Heart left ventricle (tissue), 16 donors: ENCODE measurements at regions not wholly inside any gene's neighbourhood (a gene's known extent, or its start where the extent isn't known, plus 50 kb on each side); places are given as distances from the start of the nearest gene placed in this dataset.
A peak's percentile ranks its signal among the peaks of the same experiment; 100 is the strongest.

Source experiments
- ATAC-seq, 4 donors: fragments of 200-7000 bp; cut with Tn5 transposase; one replicate each; pipeline ENCODE4 v1.9.1; 2020 to 2022; ENCODE audit warnings: moderate library complexity in 4 of 4, mild to moderate bottlenecking in 3 of 4, moderate number of reproducible peaks in 1 of 4
- DNase-seq, 5 donors: peaks; one replicate each; pipeline ENCODE4 v3.0.0-alpha.2; 2020
- H3K27ac ChIP-seq, 12 donors: fragments of 200-600 bp; sonication (generic) in 4 of 12; one replicate each; pipeline versions ENCODE4 v1.5.0 to v1.8.0; 2016 to 2022; ENCODE audit warnings: mild to moderate bottlenecking in 2 of 12
- H3K27me3 ChIP-seq, 9 donors: fragments of 200-600 bp; sonication (generic) in 2 of 9; one replicate each; pipeline versions ENCODE4 v1.5.1 to v1.8.0; 2016 to 2022; ENCODE audit warnings: mild to moderate bottlenecking in 3 of 9
- H3K36me3 ChIP-seq, 9 donors: fragments of 200-600 bp; sonication (generic) in 2 of 9; one replicate each; pipeline versions ENCODE4 v1.5.0 to v1.8.0; 2018 to 2022; ENCODE audit warnings: mild to moderate bottlenecking in 2 of 9
- H3K4me1 ChIP-seq, 12 donors: fragments of 200-600 bp; sonication (generic) in 4 of 12; one replicate each; pipeline versions ENCODE4 v1.5.0 to v1.8.0; 2016 to 2022; ENCODE audit warnings: mild to moderate bottlenecking in 3 of 12
- H3K4me3 ChIP-seq, 12 donors: fragments of 200-600 bp; sonication (generic) in 4 of 12; one replicate each; pipeline versions ENCODE4 v1.5.0 to v1.8.0; 2017 to 2022; ENCODE audit warnings: mild to moderate bottlenecking in 9 of 12, moderate library complexity in 4 of 12
- H3K9me3 ChIP-seq, 12 donors: fragments of 200-600 bp; sonication (generic) in 4 of 12; one replicate each; pipeline versions ENCODE4 v1.5.0 to v1.8.0; 2016 to 2022; ENCODE audit warnings: mild to moderate bottlenecking in 1 of 12
- CTCF ChIP-seq, 12 donors: fragments of 200-600 bp; sonication (generic) in 4 of 12; IDR thresholded peaks; one replicate each; pipeline versions ENCODE4 v1.5.0 to v1.8.0; 2018 to 2022; ENCODE audit warnings: antibody characterized with exemption in 12 of 12, mild to moderate bottlenecking in 5 of 12
- POLR2A ChIP-seq, 2 donors: fragments of 450-650 bp; IDR thresholded peaks; one replicate each; pipeline ENCODE4 v1.6.1; 2017; ENCODE audit warnings: antibody characterized with exemption in 2 of 2, mild to moderate bottlenecking in 2 of 2, moderate library complexity in 2 of 2
- WGBS, 4 donors: extraction: QIAGEN DNeasy Blood & Tissue Kit in 2 of 4; methylation state at CpG; one replicate each; pipeline versions ENCODE4 v1.1.5 to v1.1.7; 2013 to 2018; 5-methylcytosine and 5-hydroxymethylcytosine counted together
- intact Hi-C, 10 donors: fragments of 100-400 bp; cut with DNase I; formaldehyde crosslinking; loops; one replicate each; pipeline versions ENCODE4 v1.11.1 to v1.14.2; 2022
- donor health status: ischemic (EF 13 %, LVEDD 7.1; RV severe dilation, severe dysfunction).
- donor health status: healthy with polysubstance abuse.
- donor health status: DM: no; HTN: yes; CAD: no.
- donor health status: DM: no; HTN: no; CAD: no.
- donor health status: ischemic (EF 25% LVEDD 6.9; RV normal size, moderate dysfunction).
- donor health status: ischemic (EF 25% LVEDD 5.7; RV mildly dilated, moderate dysfunction).
- donor health status: healthy.
- donor health status: DM: yes; HTN: yes; CAD: no.
- donor health status: ischemic (EF 35%, LVEDD 5.7; RV mildly dilated, moderate dysfunction).
- donor health status: nonischemic (EF 11% LVEDD 7.7; RV severe dilation, severe dysfunction).
- donor health status: DM: yes; HTN: yes; CAD: no.
- donor health status: PGD.
- donor health status: ischemic (EF 29% LVEDD 5.4; RV normal size, mild dysfunction).
- donor health status: nonischemic (EF 23%, LVEDD 6.1; RV moderate dilation, normal function).

GRCh38 chr1:234546387-234546704 lies 63.6 kb downstream of the IRF2BP2 start:
- no peak for DNase-seq
- intact Hi-C loops, result loop anchor here in 2 of 10 donors (5.0 kb wide), 2 partner anchors 36 to 41 kb away; no protein-coding TSS in a partner anchor
- Histone ChIP-seq H3K27me3 (no peaks in the 10 kb centered on the region), H3K4me1 (peaks cover 12 to 55% (median 36%) of the 10 kb centered on the region in 12 donors), H3K36me3 (no peaks in the 10 kb centered on the region), H3K4me3 (no peak overlapping the region), H3K9me3 (no peaks in the 10 kb centered on the region), H3K27ac (peak overlapping the region in 6 of 12 donors; percentile 1 to 98 (median 96))
- no peak for ATAC-seq
- WGBS, 4 donors, result 92 to 97% (median 95%) methylated on average over 7 of the region's 7 CpGs
- TF ChIP-seq CTCF (IDR thresholded peaks at IDR 0.05) (no peak), POLR2A (IDR thresholded peaks at IDR 0.05) (no peak)

GRCh38 chr1:234545517-234546386 lies 64.2 kb downstream of the IRF2BP2 start:
- no peak for DNase-seq
- WGBS, 4 donors, result 60 to 66% (median 65%) methylated on average over 14 of the region's 14 CpGs
- intact Hi-C loops, result loop anchor here in 2 of 10 donors (5.0 kb wide), 2 partner anchors 37 to 42 kb away; no protein-coding TSS in a partner anchor
- Histone ChIP-seq H3K4me3 (peak overlapping the region in 1 of 12 donors; percentile 18), H3K36me3 (no peaks in the 10 kb centered on the region), H3K9me3 (no peaks in the 10 kb centered on the region), H3K27ac (peak overlapping the region; percentile 69 to 99 (median 89)), H3K27me3 (no peaks in the 10 kb centered on the region), H3K4me1 (peaks cover 12 to 60% (median 37%) of the 10 kb centered on the region in 12 donors)
- TF ChIP-seq POLR2A (IDR thresholded peaks at IDR 0.05) (no peak), CTCF (IDR thresholded peaks at IDR 0.05) (no peak)
- ATAC-seq, result no peak

- Histone ChIP-seq H3K27me3 (no peaks in the 10 kb centered on the region), H3K27ac (peak overlapping the region; percentile 69 to 99 (median 89)), H3K36me3 (no peaks in the 10 kb centered on the region), H3K9me3 (no peaks in the 10 kb centered on the region), H3K4me1 (peaks cover 12 to 77% (median 48%) of the 10 kb centered on the region in 12 donors), H3K4me3 (peak overlapping the region in 2 of 12 donors; percentile 16 to 18)
- 2 to 9% (median 8%) methylated on average over 6 of the region's 6 CpGs for WGBS, 4 donors
- intact Hi-C loops, result loop anchor here in 4 of 10 donors (5.0 kb wide), 1 partner anchor 38 kb away; no protein-coding TSS in a partner anchor
- TF ChIP-seq POLR2A (IDR thresholded peaks at IDR 0.05) (no peak), CTCF (IDR thresholded peaks at IDR 0.05) (no peak)
- peak in 4 of 5 donors; percentile 77 to 85 (median 81) for DNase-seq
- peak; percentile 81 to 87 (median 82) for ATAC-seq
Measured at GRCh38 chr1:234544087-234544579, 65.2 kb upstream of the TARBP1 start.

DNA sequence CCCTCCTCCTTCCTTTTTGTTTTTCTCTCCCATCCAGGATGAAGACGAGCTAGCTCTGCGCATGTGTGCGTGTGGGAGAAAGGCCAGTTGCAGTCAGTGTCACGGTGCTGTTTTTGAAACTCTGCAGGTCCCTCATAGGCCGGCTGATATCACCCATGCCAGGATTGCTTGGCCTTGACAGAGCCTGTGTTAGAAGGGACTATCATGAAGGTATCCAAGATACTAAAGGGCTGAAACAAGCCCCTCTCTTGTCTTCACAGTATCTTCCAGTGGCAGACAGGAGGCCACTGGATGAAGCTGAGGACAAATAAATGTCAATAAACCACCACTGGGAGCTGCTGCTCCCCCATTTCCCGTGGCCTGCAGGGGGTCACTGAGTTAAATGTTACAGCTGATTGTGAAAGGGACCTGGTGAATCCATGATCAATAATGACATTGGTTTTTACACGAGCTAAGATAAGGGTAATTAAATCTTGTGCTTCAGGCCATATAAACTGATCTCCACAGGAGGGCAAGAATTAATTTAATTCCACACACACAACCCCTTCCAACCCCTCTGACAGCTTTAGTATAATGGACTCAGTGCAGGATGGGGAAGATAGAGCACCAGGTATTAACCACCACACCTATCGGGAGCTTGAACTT lies 64.6 kb upstream of the TARBP1 start:
- TF ChIP-seq CTCF (IDR thresholded peaks at IDR 0.05), result peak in 3 of 12 donors; percentile 8 to 26 (median 23)
- no peak for TF ChIP-seq POLR2A (IDR thresholded peaks at IDR 0.05)
- DNase-seq (peak in 4 of 5 donors; percentile 73 to 85 (median 82)), ATAC-seq (peak; percentile 77 to 84 (median 80))
- Histone ChIP-seq H3K36me3 (no peaks in the 10 kb centered on the region), H3K4me1 (peaks cover 12 to 82% (median 54%) of the 10 kb centered on the region in 12 donors), H3K4me3 (no peak overlapping the region), H3K27me3 (no peaks in the 10 kb centered on the region), H3K27ac (peak overlapping the region; percentile 69 to 99 (median 89)), H3K9me3 (no peaks in the 10 kb centered on the region)
- 35 to 50% (median 46%) methylated on average over 8 of the region's 8 CpGs for WGBS, 4 donors
- intact Hi-C loops, result loop anchor here in 5 of 10 donors (2.0 to 5.0 kb wide), 2 partner anchors 23 to 39 kb away; no protein-coding TSS in a partner anchor
